Spinal cord (tissue), 9 donors: ENCODE measurements at regions not wholly inside any gene's neighbourhood (a gene's known extent, or its start where the extent isn't known, plus 50 kb on each side); places are given as distances from the start of the nearest gene placed in this dataset.

Source experiments
- DNase-seq, 6 donors: peaks; one replicate each; pipeline versions ENCODE4 v3.0.0 to v3.0.0-alpha.2; 2013 to 2015; ENCODE audit warnings: low spot score in 6 of 6, low read depth in 4 of 6
- H3K27ac ChIP-seq: one replicate; pipeline ENCODE4 v1.5.1; 2013; ENCODE audit warnings: low read depth, low read length, control low read depth
- H3K27me3 ChIP-seq: one replicate; pipeline ENCODE4 v1.6.1; 2013; ENCODE audit warnings: low read length; ENCODE audit not compliant: control insufficient read depth, insufficient read depth
- H3K36me3 ChIP-seq: one replicate; pipeline ENCODE4 v1.6.1; 2013; ENCODE audit warnings: low read length; ENCODE audit not compliant: control insufficient read depth, insufficient read depth
- H3K4me1 ChIP-seq: one replicate; pipeline ENCODE4 v1.6.1; 2013; ENCODE audit warnings: low read length; ENCODE audit not compliant: control insufficient read depth, insufficient read depth
- H3K4me3 ChIP-seq: one replicate; pipeline ENCODE4 v1.5.1; 2013; ENCODE audit warnings: low read depth, low read length, control low read depth
- H3K9me3 ChIP-seq: one replicate; pipeline ENCODE4 v1.6.1; 2013; ENCODE audit warnings: low read length; ENCODE audit not compliant: control insufficient read depth, insufficient read depth
- WGBS: methylation state at CpG from one replicate; pipeline ENCODE4 v1.1.5; 2013; ENCODE audit warnings: missing lambda C conversion rate; ENCODE audit not compliant: insufficient coverage; 5-methylcytosine and 5-hydroxymethylcytosine counted together
- donor health status: healthy.

GRCh38 chr2:8619071-8619470, 62.8 kb upstream of the ID2 start:
- Histone ChIP-seq H3K36me3 (no peaks in the 10 kb centered on the region), H3K9me3 (no peaks in the 10 kb centered on the region), H3K27ac (no peak overlapping the region), H3K4me3 (no peak overlapping the region), H3K4me1 (peaks cover 2% of the 10 kb centered on the region), H3K27me3 (no peaks in the 10 kb centered on the region)
- WGBS = 100% methylated on average over 3 of the region's 5 CpGs
- DNase-seq = no peak

- Histone ChIP-seq H3K27ac (no peak overlapping the region), H3K36me3 (no peaks in the 10 kb centered on the region), H3K4me1 (peaks cover 11% of the 10 kb centered on the region), H3K27me3 (no peaks in the 10 kb centered on the region), H3K4me3 (no peak overlapping the region), H3K9me3 (no peaks in the 10 kb centered on the region)
- no peak for DNase-seq
- 100% methylated on average over 4 of the region's 7 CpGs for WGBS
These were observed 61.1 kb upstream of the ID2 start for GRCh38 chr2:8620611-8621382.

DNA sequence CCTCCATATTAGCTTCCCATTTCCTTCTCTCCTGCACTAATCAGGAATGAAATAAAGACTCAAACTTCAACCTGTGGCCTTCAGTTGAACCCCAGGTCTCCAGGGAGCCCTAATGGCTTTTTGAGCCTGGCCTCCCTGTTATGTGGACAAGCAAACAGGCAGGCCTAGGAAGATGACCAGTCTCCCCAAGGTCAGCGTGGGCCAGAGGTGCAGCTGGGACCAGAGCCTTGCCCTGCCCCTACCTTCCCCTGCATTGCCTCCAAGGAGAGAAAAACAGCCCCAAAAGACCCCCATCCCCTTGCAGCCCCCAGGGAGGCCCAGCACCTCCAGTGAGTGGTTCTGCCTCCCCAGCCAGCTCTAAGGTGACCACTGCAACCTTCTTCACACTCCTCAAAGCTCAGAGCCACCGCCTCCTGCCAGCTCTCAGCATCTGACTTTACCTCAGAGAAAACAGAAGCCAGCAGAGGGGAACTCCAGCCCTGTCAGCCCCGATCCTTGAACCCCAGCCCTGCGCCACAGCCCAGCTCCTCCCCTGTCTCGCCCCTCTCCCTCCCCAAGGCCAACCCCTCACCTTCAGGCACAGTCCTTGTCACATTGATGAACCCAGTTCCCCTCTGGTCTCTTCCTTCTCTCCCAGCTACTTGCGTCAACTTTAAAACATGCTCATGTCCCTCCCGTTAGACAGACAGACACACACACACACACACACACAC, 59.5 kb upstream of the ID2 start:
- H3K27me3 ChIP-seq = no peaks in the 10 kb centered on the region

GRCh38 chr2:8622924-8623465, 58.9 kb upstream of the ID2 start:
- H3K4me1 ChIP-seq = peaks cover 11% of the 10 kb centered on the region
- 72% methylated on average over 12 of the region's 13 CpGs for WGBS
- H3K27ac ChIP-seq = no peak overlapping the region
- no peaks in the 10 kb centered on the region for H3K36me3 ChIP-seq
- no peak for DNase-seq
- H3K4me3 ChIP-seq = no peak overlapping the region
- H3K9me3 ChIP-seq = no peaks in the 10 kb centered on the region
- no peaks in the 10 kb centered on the region for H3K27me3 ChIP-seq

More for the DNA sequence above, 59.5 kb upstream of the ID2 start:
- Histone ChIP-seq H3K27ac (no peak overlapping the region), H3K36me3 (no peaks in the 10 kb centered on the region), H3K4me1 (peaks cover 11% of the 10 kb centered on the region), H3K9me3 (no peaks in the 10 kb centered on the region), H3K4me3 (no peak overlapping the region)
- WGBS = 83% methylated on average over 7 of the region's 7 CpGs
- DNase-seq = no peak

DNA sequence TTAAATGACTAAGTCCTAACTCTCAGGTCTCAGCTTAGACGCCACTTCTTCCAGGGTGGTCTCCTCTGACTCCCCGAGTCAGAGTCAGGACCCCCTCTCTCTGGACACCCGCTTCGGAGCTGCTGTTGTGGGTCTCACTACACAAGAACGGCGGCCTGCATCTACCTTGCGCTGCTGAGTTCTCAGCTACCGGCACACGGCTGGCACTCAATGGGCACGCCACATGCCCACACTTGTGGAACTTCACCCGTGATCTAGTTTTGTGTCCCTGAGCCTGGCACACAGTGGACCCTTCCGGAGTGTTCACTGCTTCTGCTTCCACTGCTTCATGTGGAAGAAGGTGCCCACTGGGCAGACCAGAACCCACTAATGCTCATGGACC, 58.3 kb upstream of the ID2 start:
- DNase-seq = no peak
- Histone ChIP-seq H3K27ac (no peak overlapping the region), H3K27me3 (no peaks in the 10 kb centered on the region), H3K36me3 (no peaks in the 10 kb centered on the region), H3K4me3 (no peak overlapping the region), H3K4me1 (peaks cover 11% of the 10 kb centered on the region), H3K9me3 (no peaks in the 10 kb centered on the region)
- WGBS = 73% methylated on average over 12 of the region's 12 CpGs

GRCh38 chr2:8623958-8624591, 57.8 kb upstream of the ID2 start:
- Histone ChIP-seq H3K27me3 (no peaks in the 10 kb centered on the region), H3K4me1 (peaks cover 11% of the 10 kb centered on the region), H3K27ac (no peak overlapping the region), H3K9me3 (no peaks in the 10 kb centered on the region), H3K4me3 (no peak overlapping the region), H3K36me3 (no peaks in the 10 kb centered on the region)
- DNase-seq = no peak
- WGBS = 64% methylated on average over 11 of the region's 11 CpGs

GRCh38 chr2:8624855-8625398, 56.9 kb upstream of the ID2 start:
- Histone ChIP-seq H3K27ac (no peak overlapping the region), H3K9me3 (no peaks in the 10 kb centered on the region), H3K4me3 (no peak overlapping the region), H3K4me1 (peaks cover 11% of the 10 kb centered on the region), H3K36me3 (no peaks in the 10 kb centered on the region), H3K27me3 (no peaks in the 10 kb centered on the region)
- 84% methylated on average over 8 of the region's 14 CpGs for whole genome bisulfite sequencing
- no peak for DNase-seq

- no peak overlapping the region for H3K27ac ChIP-seq
- no peak overlapping the region for H3K4me3 ChIP-seq
- no peaks in the 10 kb centered on the region for H3K9me3 ChIP-seq
- no peaks in the 10 kb centered on the region for H3K27me3 ChIP-seq
- DNase-seq = no peak
- H3K4me1 ChIP-seq = peaks cover 11% of the 10 kb centered on the region
- WGBS = 92% methylated on average over 24 of the region's 24 CpGs
- H3K36me3 ChIP-seq = no peaks in the 10 kb centered on the region
These were observed 56.2 kb upstream of the ID2 start for GRCh38 chr2:8625399-8626300.

GRCh38 chr2:8626572-8626971, 55.3 kb upstream of the ID2 start:
- no peak overlapping the region for H3K4me3 ChIP-seq
- H3K27me3 ChIP-seq = no peaks in the 10 kb centered on the region
- H3K9me3 ChIP-seq = no peaks in the 10 kb centered on the region
- WGBS = 90% methylated on average over 8 of the region's 8 CpGs
- no peaks in the 10 kb centered on the region for H3K36me3 ChIP-seq
- H3K27ac ChIP-seq = no peak overlapping the region
- no peak for DNase-seq
- peaks cover 11% of the 10 kb centered on the region for H3K4me1 ChIP-seq
